ENCODE measurements at regions not wholly inside any gene's neighbourhood (a gene's known extent, or its start where the extent isn't known, plus 50 kb on each side); places are given as distances from the start of the nearest gene placed in this dataset.
A peak's percentile ranks its signal among the peaks of the same experiment; 100 is the strongest.
"Not testable (repeated sequence)": the region's sequence is repeated elsewhere in the genome, so short reads cannot be mapped to it uniquely, and the experiment has no call there.

DNA sequence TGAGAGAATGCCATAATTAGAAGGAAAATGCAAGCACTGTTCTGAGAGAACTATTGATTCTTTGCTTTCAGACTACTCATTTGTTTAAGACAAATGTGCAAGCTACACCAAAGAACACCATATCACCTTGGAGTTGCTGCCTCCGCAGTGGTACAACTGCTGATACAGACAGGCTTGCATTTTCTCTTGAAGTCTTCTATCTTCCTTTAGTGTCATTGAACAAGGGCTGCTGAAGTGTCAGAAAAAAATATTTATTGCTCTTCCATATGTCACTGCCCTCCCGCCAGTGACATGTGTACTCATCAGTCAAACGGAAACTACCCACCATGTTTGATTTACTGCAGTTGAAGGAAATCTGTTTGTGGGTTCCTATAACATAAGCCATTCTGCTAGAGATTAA, 318.3 kb upstream of the MAGEB18 start:
- no peak for DNase-seq (ENCODE audit: low spot score)
- no peak for FAIRE-seq

DNA sequence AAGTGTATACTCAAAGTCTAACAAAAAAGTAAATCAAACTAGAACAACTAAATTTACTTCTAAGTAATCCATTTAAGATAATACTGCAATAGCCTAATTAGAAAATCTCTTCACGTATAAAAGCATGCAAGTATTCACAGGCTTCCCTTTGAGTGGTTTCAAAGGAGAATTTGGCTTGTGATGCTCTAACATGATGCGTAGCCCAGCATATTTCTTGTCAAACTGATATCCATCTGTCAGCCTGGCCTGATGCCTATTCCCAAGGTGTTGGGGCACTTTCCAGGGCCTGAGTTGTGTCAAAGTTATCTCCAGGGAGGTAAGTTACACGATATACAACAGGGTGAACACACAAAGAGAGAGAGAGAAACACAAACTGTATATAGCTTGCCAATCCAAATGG, 287.0 kb upstream of the MAGEB18 start:
- no peak for FAIRE-seq
- no peak for DNase-seq (ENCODE audit: low spot score)

DNA sequence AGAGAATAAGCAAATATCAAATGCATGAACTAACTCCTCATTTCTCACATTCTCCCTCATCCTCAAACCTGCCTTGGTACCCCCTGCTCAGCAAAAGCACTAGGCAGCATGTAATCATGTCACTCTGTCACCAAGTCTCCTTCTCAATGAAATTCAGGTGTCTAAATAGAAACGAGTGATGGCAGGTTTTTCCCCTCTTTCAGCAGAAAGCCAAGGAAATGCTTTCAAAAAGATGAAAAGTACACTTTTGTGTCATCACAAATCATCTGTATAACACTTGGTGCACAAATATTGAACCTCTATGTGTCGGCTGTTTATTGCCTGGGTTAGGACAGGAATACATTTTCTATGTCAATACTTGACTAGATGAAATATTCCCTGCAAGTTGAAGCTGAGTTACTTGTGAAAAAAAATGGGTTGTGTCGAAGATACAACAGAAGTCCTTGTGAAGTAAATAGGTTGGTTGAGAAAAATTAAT, 285.1 kb upstream of the MAGEB18 start:
- DNase-seq (ENCODE audit: low spot score) (no peak), FAIRE-seq (no peak)

DNA sequence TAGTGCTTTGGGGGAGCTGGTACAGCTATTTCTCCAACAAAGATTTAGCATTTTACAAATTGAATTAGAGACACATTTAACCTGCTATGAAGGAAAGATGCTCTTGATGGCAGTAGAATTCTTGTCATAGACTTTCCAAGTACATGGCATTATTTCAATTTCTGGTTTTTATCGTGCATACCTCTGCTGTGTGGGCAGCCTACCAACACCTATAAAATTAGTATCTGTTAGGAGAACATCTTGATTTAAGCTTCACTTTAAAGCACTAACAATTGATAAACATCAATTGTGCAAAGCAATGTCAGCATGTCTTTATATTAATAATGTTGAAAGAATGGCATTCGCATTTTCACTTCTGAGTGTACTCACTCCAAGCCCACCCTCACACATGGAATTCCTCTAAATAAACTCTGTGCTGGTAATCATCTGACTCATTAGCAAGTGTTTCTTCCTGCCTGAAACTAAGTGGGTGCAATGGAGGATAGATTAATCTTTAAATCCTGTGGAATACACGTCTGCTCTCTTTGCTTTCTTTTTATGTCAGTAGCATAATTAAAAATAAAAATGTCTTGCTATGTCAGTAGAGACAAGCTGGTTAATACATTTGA, 279.8 kb upstream of the MAGEB18 start:
- FAIRE-seq (no peak), DNase-seq (ENCODE audit: low spot score) (no peak)

DNA sequence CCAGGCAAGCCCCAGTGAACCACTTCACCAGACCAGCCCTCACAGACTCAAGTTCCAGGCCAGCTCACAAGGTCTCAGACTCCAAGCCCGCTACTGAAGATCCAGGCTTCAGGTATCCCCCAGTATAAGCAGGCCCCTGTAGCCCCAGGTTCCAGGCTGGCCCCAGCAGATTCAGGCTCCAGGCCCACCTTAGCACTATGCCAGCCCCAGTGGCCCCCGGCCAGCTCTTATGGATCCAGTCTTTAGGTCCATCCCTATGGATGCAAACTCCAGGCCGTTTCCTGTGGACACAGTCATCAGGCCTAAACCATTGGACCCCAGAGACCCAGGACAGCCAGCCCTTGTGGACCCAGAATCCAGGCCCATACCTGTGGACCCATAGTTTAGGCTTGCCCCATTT, 277.8 kb upstream of the MAGEB18 start:
- no peak for FAIRE-seq
- DNase-seq (ENCODE audit: low spot score), result no peak

DNA sequence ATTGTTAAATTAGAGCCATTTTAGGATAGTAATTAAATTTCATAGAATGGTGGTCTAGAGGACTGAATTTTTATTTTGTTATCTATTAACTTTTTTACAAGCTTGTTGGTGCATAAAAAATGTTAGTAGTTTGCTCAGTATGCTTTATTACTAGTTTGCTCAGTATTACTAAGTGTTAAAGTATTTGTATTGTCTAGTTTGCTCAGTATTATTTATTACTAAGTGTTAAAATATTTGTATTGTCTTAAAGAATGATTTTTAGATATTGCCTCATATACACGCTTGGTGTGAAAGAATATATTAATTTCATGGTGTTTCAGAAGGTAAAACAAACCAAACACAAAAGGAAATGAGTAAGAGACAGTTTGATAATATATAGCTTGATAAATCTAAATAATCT, 268.4 kb upstream of the MAGEB18 start:
- DNase-seq (ENCODE audit: low spot score) (no peak), FAIRE-seq (no peak)

DNA sequence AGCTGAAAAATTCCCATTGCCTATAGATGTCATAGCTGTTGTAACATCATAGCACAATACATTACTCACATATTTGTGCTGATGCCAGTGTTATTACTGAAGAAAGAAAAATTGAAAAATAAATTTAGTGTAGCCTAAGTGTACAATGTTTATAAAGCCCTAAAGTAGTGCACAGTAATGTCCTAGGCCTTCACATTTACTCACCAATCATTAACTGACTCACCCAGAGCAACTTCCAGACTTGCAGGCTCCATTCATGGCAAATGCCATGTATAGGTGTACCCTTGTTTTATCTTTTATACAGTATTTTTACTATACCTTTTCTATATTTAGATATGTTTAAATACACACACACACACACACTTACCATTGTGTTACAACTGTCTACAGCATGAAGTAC, 265.4 kb upstream of the MAGEB18 start:
- FAIRE-seq, result no peak

DNA sequence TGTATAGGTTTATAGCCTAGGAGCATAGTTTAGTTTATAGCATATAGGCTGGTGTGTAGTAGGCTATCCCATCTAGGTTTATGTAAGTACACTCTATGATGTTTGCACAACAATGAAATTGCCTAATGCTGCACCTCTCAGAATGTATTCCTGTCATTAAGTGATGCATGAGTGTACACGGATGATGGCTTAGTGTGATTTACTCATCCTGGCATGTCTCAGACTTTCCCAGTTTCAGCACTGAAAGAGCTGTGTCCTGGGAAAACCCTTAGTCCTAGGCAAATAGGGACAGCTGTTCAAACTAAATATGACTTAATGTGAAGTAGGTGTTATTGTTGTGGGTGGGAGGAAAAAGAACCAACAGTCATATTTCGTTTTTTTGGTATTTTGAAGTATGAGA, 264.9 kb upstream of the MAGEB18 start:
- DNase-seq (ENCODE audit: low spot score) (no peak), FAIRE-seq (no peak)

More for the DNA sequence above, 265.4 kb upstream of the MAGEB18 start:
- no peak for DNase-seq (ENCODE audit: low spot score)

DNA sequence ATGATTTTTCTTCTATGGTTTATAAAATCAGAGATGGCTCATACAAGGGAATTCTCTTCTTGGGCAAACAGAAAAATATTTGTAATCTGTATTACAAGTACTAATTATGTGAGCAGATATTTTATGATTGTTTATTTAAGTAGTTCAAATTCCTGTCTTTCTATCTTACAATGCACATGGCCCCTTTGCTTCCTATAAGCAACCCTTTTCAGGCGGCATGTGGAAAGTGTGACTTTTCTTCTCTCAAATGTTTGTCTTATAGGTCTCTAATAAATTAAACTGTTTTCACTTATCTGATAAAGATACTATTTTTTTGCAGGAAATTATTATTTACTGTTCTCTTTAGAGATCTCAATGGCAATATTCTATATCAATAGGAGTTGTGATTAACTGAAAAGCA, 259.3 kb upstream of the MAGEB18 start:
- DNase-seq (ENCODE audit: low spot score) (no peak), FAIRE-seq (no peak)

DNA sequence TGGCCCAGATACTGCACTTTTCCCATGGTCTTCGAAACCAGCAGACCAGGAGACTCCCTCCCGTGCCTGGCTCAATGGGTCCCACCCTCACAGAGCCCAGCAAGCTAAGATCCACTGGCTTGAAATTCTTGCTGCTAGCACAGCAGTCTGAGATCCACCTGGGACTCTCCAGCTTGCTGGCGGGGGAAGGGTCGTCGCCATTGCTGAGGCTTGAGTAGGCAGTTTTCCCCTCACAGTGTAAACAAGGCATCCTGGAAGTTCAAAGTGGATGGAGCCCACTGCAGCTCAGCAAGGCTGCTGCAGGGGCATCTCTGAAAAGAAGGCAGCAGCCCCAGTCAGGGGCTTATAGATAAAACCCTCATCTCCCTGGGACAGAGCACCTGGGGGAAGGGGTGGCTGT, 255.6 kb upstream of the MAGEB18 start:
- FAIRE-seq, result not testable (repeated sequence)

DNA sequence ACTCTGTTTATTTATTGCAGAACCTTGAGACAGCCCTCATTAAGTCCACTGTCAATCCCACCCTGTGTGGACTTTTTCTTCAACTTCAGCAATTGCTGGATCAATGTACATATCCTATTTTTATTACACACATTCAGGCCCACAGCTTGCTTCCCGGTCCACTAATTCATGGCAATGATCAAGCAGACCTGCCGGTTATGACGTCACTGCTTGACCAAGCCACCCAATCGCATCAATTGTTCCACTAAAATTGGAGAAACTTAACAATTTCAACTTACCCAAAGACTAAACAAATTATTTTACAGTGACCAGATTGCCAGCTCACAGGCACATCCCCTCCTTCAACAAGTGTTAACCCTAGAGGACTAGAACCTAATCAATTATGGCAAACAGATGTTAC, 240.4 kb upstream of the MAGEB18 start:
- DNase-seq (ENCODE audit: low spot score) (no peak), FAIRE-seq (no peak)

More for the DNA sequence above, 255.6 kb upstream of the MAGEB18 start:
- not testable (repeated sequence) for DNase-seq (ENCODE audit: low spot score)

DNA sequence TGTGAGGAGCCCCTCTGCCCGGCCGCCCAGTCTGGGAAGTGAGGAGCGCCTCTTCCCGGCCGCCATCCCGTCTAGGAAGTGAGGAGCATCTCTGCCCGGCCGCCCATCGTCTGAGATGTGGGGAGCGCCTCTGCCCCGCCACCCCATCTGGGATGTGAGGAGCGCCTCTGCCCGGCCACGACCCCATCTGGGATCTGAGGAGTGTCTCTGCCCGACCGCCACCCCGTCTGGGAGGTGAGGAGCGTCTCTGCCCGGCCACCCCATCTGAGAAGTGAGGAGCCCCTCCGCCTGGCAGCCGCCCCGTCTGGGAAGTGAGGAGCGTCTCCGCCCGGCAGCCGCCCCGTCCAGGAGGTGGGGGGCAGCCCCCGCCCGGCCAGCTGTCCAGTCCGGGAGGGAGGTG, 232.4 kb upstream of the MAGEB18 start:
- not testable (repeated sequence) for DNase-seq (ENCODE audit: low spot score); FAIRE-seq

DNA sequence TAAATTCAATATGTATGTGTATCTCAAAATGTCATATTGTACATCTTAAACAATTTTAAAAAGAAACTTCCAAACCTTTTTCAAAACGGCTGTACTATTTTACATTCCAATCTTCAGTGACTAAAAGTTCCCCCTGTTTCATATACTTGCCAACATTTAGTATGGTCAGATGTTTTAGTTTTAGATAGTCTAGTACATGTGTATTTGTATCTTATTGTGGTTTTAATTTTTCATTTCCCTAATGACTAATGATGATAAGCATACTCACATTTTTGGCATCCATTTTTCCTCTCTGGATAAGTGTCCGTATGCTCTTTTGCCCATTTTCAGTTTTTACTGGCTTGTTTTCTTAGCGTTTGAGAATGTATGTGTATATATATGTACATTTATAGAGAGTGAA, 212.2 kb upstream of the MAGEB18 start:
- no peak for FAIRE-seq

DNA sequence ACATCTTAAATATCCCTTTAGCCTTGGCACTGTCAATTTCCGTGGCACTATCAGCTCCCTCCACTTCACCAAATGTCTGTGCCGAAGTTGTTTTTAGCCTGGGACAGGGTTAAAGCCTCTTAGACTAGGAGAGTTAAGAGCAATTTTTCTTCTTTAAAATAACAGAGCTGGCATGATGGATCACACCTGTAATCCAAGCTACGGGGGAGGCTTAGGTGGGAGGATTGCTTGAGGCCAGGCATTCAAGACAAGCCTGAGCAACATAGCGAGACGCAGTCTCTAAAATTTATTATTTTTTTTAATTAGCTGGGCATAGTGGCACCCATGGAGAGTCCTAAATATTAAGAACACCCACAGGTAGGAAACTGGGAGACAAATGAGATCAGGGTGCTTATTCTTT, 209.8 kb upstream of the MAGEB18 start:
- FAIRE-seq, result no peak

More for the DNA sequence above, 212.2 kb upstream of the MAGEB18 start:
- no peak for DNase-seq (ENCODE audit: low spot score)

DNA sequence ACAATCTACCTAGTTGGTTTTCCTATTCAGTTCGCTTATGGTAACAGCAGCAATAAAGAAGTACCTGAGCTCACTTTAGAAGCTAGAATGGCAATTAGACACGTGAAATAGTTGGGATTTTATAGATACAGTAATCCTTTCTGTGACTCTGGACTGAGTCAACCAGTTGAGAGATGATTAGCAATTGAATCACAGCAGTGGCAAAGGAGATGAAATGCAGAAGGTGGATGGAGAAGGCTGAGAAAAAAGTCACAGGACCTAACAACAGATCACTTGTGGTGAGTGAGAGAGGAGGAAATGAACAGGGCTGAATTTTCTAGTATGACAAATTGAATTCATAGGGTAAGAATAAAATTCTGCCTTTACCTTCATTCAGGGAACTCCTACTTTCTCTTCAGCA, 197.1 kb upstream of the MAGEB18 start:
- peak; percentile 76 for FAIRE-seq
- DNase-seq (ENCODE audit: low spot score), result peak; percentile 56

More for the DNA sequence above, 209.8 kb upstream of the MAGEB18 start:
- DNase-seq (ENCODE audit: low spot score), result no peak

DNA sequence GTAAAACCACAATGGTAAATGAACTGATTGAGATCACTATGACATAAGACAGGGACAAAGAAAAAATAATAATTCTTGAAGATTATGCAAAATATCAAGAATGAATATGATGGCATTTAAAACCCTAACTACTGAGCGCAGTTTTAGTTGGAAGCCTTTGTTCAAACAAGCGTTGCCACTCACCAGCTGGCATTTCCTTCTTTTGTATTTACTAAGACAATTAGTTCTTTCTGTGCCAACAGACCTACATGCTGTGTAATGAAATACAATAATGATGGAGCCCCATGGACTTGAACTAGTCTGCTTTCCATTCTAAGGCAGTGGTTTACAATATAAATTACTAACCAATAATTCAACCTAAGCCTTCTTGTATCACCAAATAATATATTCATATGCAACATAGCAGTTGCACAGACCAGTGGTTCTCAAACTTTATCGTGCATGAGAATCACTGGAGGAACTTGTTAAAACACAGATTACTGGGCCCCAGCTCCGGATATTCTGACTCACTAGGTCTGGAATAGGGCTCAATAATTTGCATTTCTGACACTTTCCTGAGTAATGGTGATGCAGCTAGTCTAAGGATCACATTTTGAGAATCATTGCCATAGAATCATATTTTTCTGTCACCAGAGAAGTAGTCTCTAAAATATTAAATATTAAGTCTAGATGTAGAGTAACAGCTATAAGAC, 196.4 kb upstream of the MAGEB18 start:
- no peak for FAIRE-seq

DNA sequence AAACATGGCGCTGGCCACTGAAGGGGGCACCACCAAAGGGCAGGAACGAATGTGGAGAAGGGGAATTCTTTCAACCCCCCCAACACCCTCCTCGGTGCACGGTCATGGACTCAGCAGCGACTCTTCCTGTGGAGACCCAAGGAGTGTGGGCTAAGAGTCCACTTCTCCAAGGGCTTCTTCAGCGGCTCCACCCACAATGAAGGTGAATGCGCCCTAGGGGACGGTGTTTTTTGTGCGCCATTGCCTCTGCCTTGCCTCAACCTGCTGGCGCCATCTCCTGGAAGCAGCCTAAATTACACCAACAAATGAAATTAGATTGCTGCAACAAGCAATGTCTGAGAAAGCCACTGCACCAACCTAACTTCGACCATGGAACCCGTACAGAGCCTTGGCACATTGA, 169.2 kb upstream of the MAGEB18 start:
- FAIRE-seq (no peak), DNase-seq (ENCODE audit: low spot score) (no peak)

More for the DNA sequence above, 196.4 kb upstream of the MAGEB18 start:
- no peak for DNase-seq (ENCODE audit: low spot score)

DNA sequence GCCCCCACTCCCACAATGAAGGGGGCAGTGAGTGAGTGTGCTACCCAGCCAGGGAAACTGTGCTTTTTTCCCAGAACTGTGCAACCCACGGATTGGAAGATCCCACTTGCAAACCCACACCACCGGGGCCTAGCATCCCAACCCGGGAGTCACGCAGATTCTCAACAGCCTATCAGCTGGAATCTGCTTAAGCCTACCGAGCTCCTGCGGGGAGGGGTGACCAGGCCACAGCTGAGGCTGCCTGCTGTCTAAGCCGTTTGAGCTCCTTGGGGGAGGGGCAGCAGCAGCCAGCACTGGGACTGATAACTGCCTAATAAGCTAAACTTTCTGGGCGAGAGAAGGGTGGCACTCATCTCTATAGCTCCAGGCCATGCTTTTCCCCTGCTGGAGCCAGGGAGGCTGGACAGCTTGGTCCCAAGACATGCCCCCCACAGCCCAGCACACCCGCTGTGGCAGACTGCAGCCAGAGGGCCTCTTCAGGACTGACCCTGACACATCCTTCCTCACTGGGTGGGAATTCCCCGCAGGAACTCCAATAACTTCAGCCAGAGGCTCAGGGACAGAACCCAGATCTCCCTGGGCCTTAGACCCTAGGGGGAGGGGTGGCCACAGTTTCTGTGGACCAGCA, 161.3 kb upstream of the MAGEB18 start:
- DNase-seq (ENCODE audit: low spot score), result peak; percentile 4

DNA sequence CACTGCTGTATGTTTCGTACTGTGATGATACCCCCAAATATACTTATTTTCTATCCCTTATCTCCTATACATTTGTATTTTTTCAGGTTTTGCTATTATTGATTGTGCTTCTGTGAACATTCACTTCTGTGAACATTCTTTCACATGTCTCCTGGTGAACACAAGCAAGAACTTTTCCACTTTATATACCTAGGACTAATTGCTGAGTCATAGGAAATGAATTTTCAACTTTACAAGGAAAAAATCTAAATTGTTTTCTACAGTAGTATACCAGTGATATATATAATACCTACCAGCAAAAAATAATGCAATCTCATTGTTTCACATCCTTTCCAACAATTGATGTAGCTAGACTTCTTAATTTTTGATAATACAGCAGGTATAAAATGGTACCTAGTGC, 139.5 kb upstream of the MAGEB18 start:
- no peak for DNase-seq (ENCODE audit: low spot score)
- FAIRE-seq, result no peak

More for the DNA sequence above, 161.3 kb upstream of the MAGEB18 start:
- no peak for FAIRE-seq

DNA sequence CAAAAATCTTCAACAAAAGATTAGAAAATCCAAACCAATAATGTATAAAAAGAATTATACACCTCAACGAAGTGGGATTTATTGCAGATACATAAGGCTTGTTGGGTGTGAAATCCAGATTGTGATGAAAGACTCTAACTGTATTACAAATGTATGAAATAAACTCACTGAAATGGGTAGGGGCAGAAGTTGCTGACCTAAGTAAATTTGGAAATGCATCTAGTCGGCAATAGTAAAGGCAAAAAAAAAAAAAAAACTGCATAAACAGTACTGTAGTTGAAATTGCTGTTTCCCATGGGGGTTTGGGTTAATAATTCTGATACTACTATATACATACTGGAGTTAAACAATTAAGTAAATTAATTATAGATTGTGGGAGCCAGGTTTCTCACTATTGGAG, 130.7 kb upstream of the MAGEB18 start:
- FAIRE-seq, result no peak
- DNase-seq (ENCODE audit: low spot score), result no peak

DNA sequence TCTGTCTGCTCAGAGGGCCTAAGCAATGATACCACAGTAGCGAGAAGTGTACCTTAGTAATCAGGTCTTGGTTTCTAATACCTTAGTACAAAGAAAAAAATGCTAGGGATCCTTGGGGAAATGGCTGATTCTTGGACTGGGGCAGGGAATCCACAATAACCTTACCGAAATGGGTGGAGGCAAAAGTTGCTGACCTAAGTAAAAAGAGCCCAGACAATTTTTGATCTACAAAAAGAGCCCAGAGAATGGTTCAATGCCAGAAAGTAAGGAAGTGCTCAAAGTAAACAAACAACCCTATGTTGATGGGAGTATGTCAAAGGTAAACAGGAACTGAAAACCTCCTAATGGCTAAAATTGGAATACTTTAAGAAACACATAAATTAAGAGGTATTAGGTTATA, 130.1 kb upstream of the MAGEB18 start:
- no peak for FAIRE-seq
- no peak for DNase-seq (ENCODE audit: low spot score)

DNA sequence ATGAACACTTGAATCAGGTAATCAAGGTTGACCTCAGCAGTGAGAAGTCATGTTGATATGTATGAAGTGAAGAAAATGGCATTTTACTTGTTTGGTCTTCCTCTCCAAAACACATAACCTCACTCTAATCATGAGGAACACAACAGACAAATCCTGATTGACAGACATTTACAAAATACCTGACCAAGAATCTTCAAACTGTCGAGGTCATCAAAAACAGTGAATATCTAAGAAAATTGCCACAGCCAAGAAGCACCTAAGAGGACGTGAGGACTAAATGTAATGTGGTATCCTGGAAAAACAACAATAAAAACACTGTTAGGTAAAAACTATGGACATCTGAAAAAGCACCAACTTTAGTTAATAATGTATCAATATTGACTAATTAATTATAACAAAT, 129.5 kb upstream of the MAGEB18 start:
- DNase-seq (ENCODE audit: low spot score) (no peak), FAIRE-seq (no peak)

DNA sequence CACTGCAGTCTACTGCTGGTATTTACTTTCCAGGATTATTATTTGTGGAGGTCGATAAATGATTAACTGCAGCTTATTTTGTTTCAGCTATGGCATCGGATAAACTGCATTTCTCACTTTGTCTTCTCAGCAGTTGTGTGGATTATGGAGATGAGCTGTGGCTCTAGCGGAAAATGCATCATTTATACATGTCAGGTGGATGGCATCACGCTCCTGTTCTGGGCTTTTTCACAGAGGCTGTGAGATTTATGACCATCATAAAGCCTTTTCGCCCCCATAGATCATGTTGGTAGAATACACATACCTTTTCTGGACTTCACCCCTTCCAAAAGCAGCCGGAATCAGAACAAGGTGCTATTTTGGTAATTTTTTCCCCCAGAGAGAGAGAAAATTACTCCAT, 118.8 kb upstream of the MAGEB18 start:
- FAIRE-seq, result no peak
- DNase-seq (ENCODE audit: low spot score), result no peak
